Brain microvascular endothelial cell (primary cell): ENCODE measurements at regions not wholly inside any gene's neighbourhood (a gene's known extent, or its start where the extent isn't known, plus 50 kb on each side); places are given as distances from the start of the nearest gene placed in this dataset.

Experiments
- DNase-seq: peaks from one replicate; pipeline ENCODE4 v3.0.0-alpha.2; 2020
- H3K27ac ChIP-seq: fragments of 250-450 bp; sonication (Bioruptor Pico); 2 replicates; pipeline ENCODE4 v1.5.1; 2020; ENCODE audit warnings: mild to moderate bottlenecking, moderate library complexity
- H3K27me3 ChIP-seq: fragments of 250-450 bp; sonication (Bioruptor Pico); replicated peaks from 2 replicates; pipeline ENCODE4 v1.5.1; 2020; ENCODE audit warnings: mild to moderate bottlenecking
- H3K36me3 ChIP-seq: fragments of 250-450 bp; sonication (Bioruptor Pico); replicated peaks from 2 replicates; pipeline ENCODE4 v1.5.1; 2020; ENCODE audit warnings: mild to moderate bottlenecking
- H3K4me3 ChIP-seq: 2 replicates; pipeline ENCODE4 v1.5.1; 2011; ENCODE audit warnings: low read depth, mild to moderate bottlenecking, control low read depth, low read length, moderate library complexity
- CTCF ChIP-seq: IDR thresholded peaks from 2 replicates; pipeline ENCODE4 v1.5.1; 2011; ENCODE audit warnings: low read depth, mild to moderate bottlenecking, moderate library complexity, low read length, control low read depth, inconsistent platforms; ENCODE audit errors: missing control alignments
- in situ Hi-C: cut with HindIII; loops from 2 replicates; pipeline ENCODE4 v1.10.0; 2017; ENCODE audit warnings: low sequenced_read_pairs, low pct_ligation_motif_present

- no peaks in the 10 kb centered on the region for H3K27me3 ChIP-seq
- H3K27ac ChIP-seq, result no peak overlapping the region
- in situ Hi-C loops, result no loop called here
- no peak for TF ChIP-seq CTCF
- no peaks in the 10 kb centered on the region for H3K36me3 ChIP-seq
- H3K4me3 ChIP-seq, result no peak overlapping the region
- DNase-seq, result no peak
Observed at GRCh38 chr2:121007490-121007853, 271.8 kb downstream of the GLI2 start.

- H3K27ac ChIP-seq, result no peak overlapping the region
- TF ChIP-seq CTCF, result peak; percentile 62
- DNase-seq, result no peak
- no peak overlapping the region for H3K4me3 ChIP-seq
- in situ Hi-C loops, result no loop called here
- H3K27me3 ChIP-seq, result no peaks in the 10 kb centered on the region
- no peaks in the 10 kb centered on the region for H3K36me3 ChIP-seq
Observed at GRCh38 chr2:121008975-121009374, 273.3 kb downstream of the GLI2 start.

- H3K36me3 ChIP-seq, result no peaks in the 10 kb centered on the region
- no peak overlapping the region for H3K4me3 ChIP-seq
- in situ Hi-C loops, result no loop called here
- TF ChIP-seq CTCF, result no peak
- no peaks in the 10 kb centered on the region for H3K27me3 ChIP-seq
- H3K27ac ChIP-seq, result no peak overlapping the region
- DNase-seq, result no peak
Observed at GRCh38 chr2:121010998-121011397, 274.0 kb downstream of the TFCP2L1 start.

GRCh38 chr2:121014876-121015275 lies 270.1 kb downstream of the TFCP2L1 start:
- no peaks in the 10 kb centered on the region for H3K36me3 ChIP-seq
- no peaks in the 10 kb centered on the region for H3K27me3 ChIP-seq
- H3K4me3 ChIP-seq, result no peak overlapping the region
- in situ Hi-C loops, result no loop called here
- H3K27ac ChIP-seq, result no peak overlapping the region
- no peak for DNase-seq
- no peak for TF ChIP-seq CTCF

GRCh38 chr2:121015971-121016485 lies 269.0 kb downstream of the TFCP2L1 start:
- no peak for TF ChIP-seq CTCF
- no peak for DNase-seq
- Histone ChIP-seq H3K27ac (no peak overlapping the region), H3K36me3 (no peaks in the 10 kb centered on the region), H3K27me3 (no peaks in the 10 kb centered on the region), H3K4me3 (no peak overlapping the region)
- in situ Hi-C loops, result no loop called here

- Histone ChIP-seq H3K27me3 (no peaks in the 10 kb centered on the region), H3K36me3 (no peaks in the 10 kb centered on the region), H3K27ac (no peak overlapping the region), H3K4me3 (no peak overlapping the region)
- DNase-seq, result no peak
- in situ Hi-C loops, result no loop called here
- no peak for TF ChIP-seq CTCF
Observed at GRCh38 chr2:121017396-121017795, 267.6 kb downstream of the TFCP2L1 start.
